GF-D8 (cell line): ENCODE measurements at regions not wholly inside any gene's neighbourhood (a gene's known extent, or its start where the extent isn't known, plus 50 kb on each side); places are given as distances from the start of the nearest gene placed in this dataset.
"Not testable (repeated sequence)": the region's sequence is repeated elsewhere in the genome, so short reads cannot be mapped to it uniquely, and the experiment has no call there.

ENCODE experiments used
- DNase-seq: peaks from one replicate; lab custom pipeline; 2025; lab: John Stamatoyannopoulos, UW

- DNase-seq = no peak
Measured at GRCh38 chr7:109757713-109758112, 1188.0 kb downstream of the DNAJB9 start.

GRCh38 chr7:109763611-109764010 is 1193.9 kb downstream of the DNAJB9 start:
- DNase-seq = no peak

- no peak for DNase-seq
Measured at GRCh38 chr7:109772161-109772560, 1202.5 kb downstream of the DNAJB9 start.

- DNase-seq = peak; percentile 27
Measured at GRCh38 chr7:109782806-109783205, 1213.1 kb downstream of the DNAJB9 start.

GRCh38 chr7:109806548-109806947 is 1236.9 kb downstream of the DNAJB9 start:
- DNase-seq = no peak

GRCh38 chr7:109821156-109821555 is 1251.5 kb downstream of the DNAJB9 start:
- DNase-seq = no peak

- DNase-seq = no peak
Measured at GRCh38 chr7:109834851-109835250, 1256.1 kb upstream of the LRRN3 start.

- no peak for DNase-seq
Measured at GRCh38 chr7:109835577-109835976, 1255.3 kb upstream of the LRRN3 start.

GRCh38 chr7:109836016-109836415 is 1254.9 kb upstream of the LRRN3 start:
- no peak for DNase-seq

- no peak for DNase-seq
Measured at GRCh38 chr7:109842386-109842785, 1248.5 kb upstream of the LRRN3 start.

GRCh38 chr7:109844362-109844761 is 1246.6 kb upstream of the LRRN3 start:
- DNase-seq = no peak

GRCh38 chr7:109864230-109864629 is 1226.7 kb upstream of the LRRN3 start:
- no peak for DNase-seq

- no peak for DNase-seq
Measured at GRCh38 chr7:109868215-109868860, 1222.6 kb upstream of the LRRN3 start.

GRCh38 chr7:109873296-109873695 is 1217.6 kb upstream of the LRRN3 start:
- no peak for DNase-seq

GRCh38 chr7:109879287-109879828 is 1211.6 kb upstream of the LRRN3 start:
- no peak for DNase-seq

- no peak for DNase-seq
Measured at GRCh38 chr7:109890622-109891021, 1200.3 kb upstream of the LRRN3 start.

- DNase-seq = no peak
Measured at GRCh38 chr7:109893231-109893630, 1197.7 kb upstream of the LRRN3 start.

- DNase-seq = no peak
Measured at GRCh38 chr7:109895536-109895935, 1195.4 kb upstream of the LRRN3 start.

- DNase-seq = no peak
Measured at GRCh38 chr7:109901926-109902325, 1189.0 kb upstream of the LRRN3 start.

- not testable (repeated sequence) for DNase-seq
Measured at GRCh38 chr7:109905368-109906065, 1185.4 kb upstream of the LRRN3 start.

GRCh38 chr7:109915670-109916069 is 1175.3 kb upstream of the LRRN3 start:
- no peak for DNase-seq

- no peak for DNase-seq
Measured at GRCh38 chr7:109926738-109927137, 1164.2 kb upstream of the LRRN3 start.

GRCh38 chr7:109930049-109930448 is 1160.9 kb upstream of the LRRN3 start:
- DNase-seq = no peak

GRCh38 chr7:109939207-109939606 is 1151.7 kb upstream of the LRRN3 start:
- DNase-seq = no peak
